Breast epithelium (tissue), 4 donors: ENCODE measurements at regions not wholly inside any gene's neighbourhood (a gene's known extent, or its start where the extent isn't known, plus 50 kb on each side); places are given as distances from the start of the nearest gene placed in this dataset.
A peak's percentile ranks its signal among the peaks of the same experiment; 100 is the strongest.

Source experiments
- DNase-seq, 2 donors: peaks; one replicate each; pipeline ENCODE4 v3.0.0-alpha.2; 2019; ENCODE audit warnings: low spot score in 2 of 2
- H3K27ac ChIP-seq, 2 donors: fragments of 200-600 bp; sonication (generic) in 1 of 2; one replicate each; pipeline ENCODE4 v1.5.1; 2016 to 2019; ENCODE audit warnings: mild to moderate bottlenecking in 1 of 2
- H3K27me3 ChIP-seq, 2 donors: fragments of 200-600 bp; sonication (generic) in 1 of 2; one replicate each; pipeline versions ENCODE4 v1.5.1 to v1.6.0; 2017 to 2019; ENCODE audit warnings: control low read depth in 1 of 2, mild to moderate bottlenecking in 1 of 2
- H3K36me3 ChIP-seq: fragments of 200-600 bp; one replicate; pipeline ENCODE4 v1.5.1; 2019
- H3K4me1 ChIP-seq, 2 donors: fragments of 200-600 bp; sonication (generic); one replicate each; pipeline ENCODE4 v1.5.1; 2016 to 2019; ENCODE audit warnings: control low read depth in 1 of 2
- H3K4me3 ChIP-seq, 3 donors: fragments of 200-600 bp; sonication (generic); 1 replicate in 2 of 3; 2 replicates in 1 of 3; pipeline ENCODE4 v1.5.1; 2016 to 2019; ENCODE audit warnings: mild to moderate bottlenecking in 3 of 3, moderate library complexity in 2 of 3
- H3K9me3 ChIP-seq, 2 donors: fragments of 200-600 bp; sonication (generic) in 1 of 2; one replicate each; pipeline ENCODE4 v1.5.1; 2016 to 2019; ENCODE audit warnings: control low read depth in 1 of 2
- CTCF ChIP-seq, 3 donors: fragments of 450-650 bp; IDR thresholded peaks; one replicate each; pipeline ENCODE4 v1.5.1; 2016 to 2017; ENCODE audit warnings: antibody characterized with exemption in 3 of 3, mild to moderate bottlenecking in 3 of 3, moderate library complexity in 3 of 3
- POLR2A ChIP-seq: fragments of 450-650 bp; IDR thresholded peaks from one replicate; pipeline ENCODE4 v1.6.1; 2016; ENCODE audit warnings: antibody characterized with exemption, mild to moderate bottlenecking, moderate library complexity
- POLR2AphosphoS5 ChIP-seq, 3 donors: sonication (generic); formaldehyde crosslinking; IDR thresholded peaks; one replicate each; pipeline ENCODE4 v1.6.1; 2017; ENCODE audit warnings: antibody characterized with exemption in 3 of 3
- intact Hi-C: fragments of 100-400 bp; cut with DNase I; formaldehyde crosslinking; loops from one replicate; pipeline ENCODE4 v1.15.1; 2023; ENCODE audit warnings: low total_unique reads

- H3K27me3 ChIP-seq = no peaks in the 10 kb centered on the region
- H3K4me3 ChIP-seq = no peak overlapping the region
- H3K9me3 ChIP-seq = no peaks in the 10 kb centered on the region
- intact Hi-C loops = no loop called here
- H3K36me3 ChIP-seq = no peaks in the 10 kb centered on the region
- TF ChIP-seq POLR2A (no peak), CTCF (IDR thresholded peaks at IDR 0.05) (no peak), POLR2AphosphoS5 (IDR thresholded peaks at IDR 0.05) (no peak)
- DNase-seq = no peak
- no peak overlapping the region for H3K27ac ChIP-seq
- no peaks in the 10 kb centered on the region for H3K4me1 ChIP-seq
Measured at GRCh38 chr5:6814816-6815215, 101.6 kb downstream of the TENT4A start.

- intact Hi-C loops = no loop called here
- Histone ChIP-seq H3K36me3 (no peaks in the 10 kb centered on the region), H3K4me3 (no peak overlapping the region)
Measured at GRCh38 chr5:6818594-6819511, 105.6 kb downstream of the TENT4A start.

GRCh38 chr5:6819521-6819920 is 106.3 kb downstream of the TENT4A start:
- no peak overlapping the region for H3K27ac ChIP-seq
- H3K27me3 ChIP-seq = no peaks in the 10 kb centered on the region
- no peak for DNase-seq
- H3K9me3 ChIP-seq = no peaks in the 10 kb centered on the region
- no peaks in the 10 kb centered on the region for H3K36me3 ChIP-seq
- intact Hi-C loops = no loop called here
- H3K4me3 ChIP-seq = no peak overlapping the region
- TF ChIP-seq CTCF (IDR thresholded peaks at IDR 0.05) (no peak), POLR2A (no peak), POLR2AphosphoS5 (IDR thresholded peaks at IDR 0.05) (no peak)
- no peaks in the 10 kb centered on the region for H3K4me1 ChIP-seq

More at GRCh38 chr5:6818594-6819511, 105.6 kb downstream of the TENT4A start:
- no peak for DNase-seq
- Histone ChIP-seq H3K9me3 (no peaks in the 10 kb centered on the region), H3K27ac (no peak overlapping the region), H3K4me1 (no peaks in the 10 kb centered on the region), H3K27me3 (no peaks in the 10 kb centered on the region)
- TF ChIP-seq CTCF (IDR thresholded peaks at IDR 0.05) (no peak), POLR2AphosphoS5 (IDR thresholded peaks at IDR 0.05) (no peak), POLR2A (no peak)

GRCh38 chr5:6820851-6821479 is 107.7 kb downstream of the TENT4A start:
- no peak overlapping the region for H3K4me3 ChIP-seq
- no peak overlapping the region for H3K27ac ChIP-seq
- TF ChIP-seq POLR2AphosphoS5 (IDR thresholded peaks at IDR 0.05) (no peak), POLR2A (no peak), CTCF (IDR thresholded peaks at IDR 0.05) (peak in 1 of 3 donors; percentile 18)
- no peaks in the 10 kb centered on the region for H3K4me1 ChIP-seq
- H3K36me3 ChIP-seq = no peaks in the 10 kb centered on the region
- H3K27me3 ChIP-seq = no peaks in the 10 kb centered on the region
- H3K9me3 ChIP-seq = no peaks in the 10 kb centered on the region
- intact Hi-C loops = no loop called here
- no peak for DNase-seq

GRCh38 chr5:6822068-6822467 is 108.8 kb downstream of the TENT4A start:
- no peaks in the 10 kb centered on the region for H3K4me1 ChIP-seq
- no peak overlapping the region for H3K27ac ChIP-seq
- no peaks in the 10 kb centered on the region for H3K27me3 ChIP-seq
- TF ChIP-seq POLR2A = no peak
- no peak for TF ChIP-seq CTCF (IDR thresholded peaks at IDR 0.05)
- TF ChIP-seq POLR2AphosphoS5 (IDR thresholded peaks at IDR 0.05) = no peak
- H3K36me3 ChIP-seq = no peaks in the 10 kb centered on the region
- no peaks in the 10 kb centered on the region for H3K9me3 ChIP-seq
- intact Hi-C loops = no loop called here
- no peak for DNase-seq
- H3K4me3 ChIP-seq = peak overlapping the region in 1 of 3 donors; percentile 57
